ENCODE measurements at regions not wholly inside any gene's neighbourhood (a gene's known extent, or its start where the extent isn't known, plus 50 kb on each side); places are given as distances from the start of the nearest gene placed in this dataset.
"Not testable (repeated sequence)": the region's sequence is repeated elsewhere in the genome, so short reads cannot be mapped to it uniquely, and the experiment has no call there.

GRCh38 chr20:11700831-11701230, 216.9 kb upstream of the BTBD3 start:
- DNase-seq (ENCODE audit: low spot score) = no peak
- in situ Hi-C loops (cut with HindIII; ENCODE audit: low sequenced_read_pairs) = no loop called here

GRCh38 chr20:11702721-11703518, 214.8 kb upstream of the BTBD3 start:
- in situ Hi-C loops (cut with HindIII; ENCODE audit: low sequenced_read_pairs) = no loop called here
- DNase-seq (ENCODE audit: low spot score) = no peak

GRCh38 chr20:11705512-11705911, 212.2 kb upstream of the BTBD3 start:
- in situ Hi-C loops (cut with HindIII; ENCODE audit: low sequenced_read_pairs) = no loop called here
- no peak for DNase-seq (ENCODE audit: low spot score)

- in situ Hi-C loops (cut with HindIII; ENCODE audit: low sequenced_read_pairs) = not testable (repeated sequence)
Observed at GRCh38 chr20:11708223-11708622, 209.5 kb upstream of the BTBD3 start.

GRCh38 chr20:11711214-11711613, 206.5 kb upstream of the BTBD3 start:
- DNase-seq (ENCODE audit: low spot score) = no peak
- in situ Hi-C loops (cut with HindIII; ENCODE audit: low sequenced_read_pairs) = no loop called here

More at GRCh38 chr20:11708223-11708622, 209.5 kb upstream of the BTBD3 start:
- not testable (repeated sequence) for DNase-seq (ENCODE audit: low spot score)

- in situ Hi-C loops (cut with HindIII; ENCODE audit: low sequenced_read_pairs) = no loop called here
- DNase-seq (ENCODE audit: low spot score) = peak; percentile 97
Observed at GRCh38 chr20:11712639-11713160, 205.0 kb upstream of the BTBD3 start.

GRCh38 chr20:11714886-11715285, 202.8 kb upstream of the BTBD3 start:
- in situ Hi-C loops (cut with HindIII; ENCODE audit: low sequenced_read_pairs) = no loop called here
- peak; percentile 46 for DNase-seq (ENCODE audit: low spot score)

GRCh38 chr20:11716239-11716944, 201.3 kb upstream of the BTBD3 start:
- in situ Hi-C loops (cut with HindIII; ENCODE audit: low sequenced_read_pairs) = no loop called here
- peak; percentile 41 for DNase-seq (ENCODE audit: low spot score)

GRCh38 chr20:11716945-11717248, 200.8 kb upstream of the BTBD3 start:
- in situ Hi-C loops (cut with HindIII; ENCODE audit: low sequenced_read_pairs) = no loop called here

GRCh38 chr20:11717562-11717961, 200.1 kb upstream of the BTBD3 start:
- in situ Hi-C loops (cut with HindIII; ENCODE audit: low sequenced_read_pairs) = no loop called here
- no peak for DNase-seq (ENCODE audit: low spot score)

More at GRCh38 chr20:11716945-11717248, 200.8 kb upstream of the BTBD3 start:
- no peak for DNase-seq (ENCODE audit: low spot score)

GRCh38 chr20:11718474-11719094, 199.1 kb upstream of the BTBD3 start:
- in situ Hi-C loops (cut with HindIII; ENCODE audit: low sequenced_read_pairs) = no loop called here
- DNase-seq (ENCODE audit: low spot score) = peak; percentile 51

GRCh38 chr20:11719153-11719552, 198.5 kb upstream of the BTBD3 start:
- in situ Hi-C loops (cut with HindIII; ENCODE audit: low sequenced_read_pairs) = no loop called here
- peak; percentile 58 for DNase-seq (ENCODE audit: low spot score)

GRCh38 chr20:11721411-11721810, 196.3 kb upstream of the BTBD3 start:
- DNase-seq (ENCODE audit: low spot score) = no peak
- in situ Hi-C loops (cut with HindIII; ENCODE audit: low sequenced_read_pairs) = no loop called here

GRCh38 chr20:11724097-11724496, 193.6 kb upstream of the BTBD3 start:
- in situ Hi-C loops (cut with HindIII; ENCODE audit: low sequenced_read_pairs) = no loop called here

GRCh38 chr20:11726026-11726425, 191.7 kb upstream of the BTBD3 start:
- in situ Hi-C loops (cut with HindIII; ENCODE audit: low sequenced_read_pairs) = no loop called here
- DNase-seq (ENCODE audit: low spot score) = no peak

More at GRCh38 chr20:11724097-11724496, 193.6 kb upstream of the BTBD3 start:
- DNase-seq (ENCODE audit: low spot score) = no peak

GRCh38 chr20:11727708-11728107, 190.0 kb upstream of the BTBD3 start:
- in situ Hi-C loops (cut with HindIII; ENCODE audit: low sequenced_read_pairs) = no loop called here
- no peak for DNase-seq (ENCODE audit: low spot score)

GRCh38 chr20:11728937-11729336, 188.8 kb upstream of the BTBD3 start:
- in situ Hi-C loops (cut with HindIII; ENCODE audit: low sequenced_read_pairs) = no loop called here
- no peak for DNase-seq (ENCODE audit: low spot score)

GRCh38 chr20:11729806-11730205, 187.9 kb upstream of the BTBD3 start:
- no peak for DNase-seq (ENCODE audit: low spot score)
- in situ Hi-C loops (cut with HindIII; ENCODE audit: low sequenced_read_pairs) = no loop called here

GRCh38 chr20:11734431-11734830, 183.3 kb upstream of the BTBD3 start:
- in situ Hi-C loops (cut with HindIII; ENCODE audit: low sequenced_read_pairs) = no loop called here
- DNase-seq (ENCODE audit: low spot score) = peak; percentile 92

GRCh38 chr20:11738852-11739251, 178.8 kb upstream of the BTBD3 start:
- DNase-seq (ENCODE audit: low spot score) = no peak
- in situ Hi-C loops (cut with HindIII; ENCODE audit: low sequenced_read_pairs) = no loop called here
